Adrenal gland (tissue), 5 donors: ENCODE measurements at regions not wholly inside any gene's neighbourhood (a gene's known extent, or its start where the extent isn't known, plus 50 kb on each side); places are given as distances from the start of the nearest gene placed in this dataset.

ENCODE experiments used
- CTCF ChIP-seq, 6 experiments: fragments of 450-650 bp in 4 of 6; fragments of 200-600 bp in 2 of 6; sonication (generic) in 1 of 6; IDR thresholded peaks; 1 replicate in 5 of 6; 2 replicates in 1 of 6; pipeline versions ENCODE4 v1.5.1 to v1.8.0; 2016 to 2021; ENCODE audit warnings: antibody characterized with exemption in 6 of 6, mild to moderate bottlenecking in 2 of 6, moderate library complexity in 1 of 6
- POLR2A ChIP-seq, 2 donors: fragments of 450-650 bp; IDR thresholded peaks; one replicate each; pipeline ENCODE4 v1.6.1; 2017; ENCODE audit warnings: antibody characterized with exemption in 2 of 2, mild to moderate bottlenecking in 2 of 2, moderate library complexity in 1 of 2
- donor health status: DM: no; HTN: no; CAD: no.

- no peak for TF ChIP-seq CTCF (IDR thresholded peaks at IDR 0.05)
- TF ChIP-seq POLR2A (IDR thresholded peaks at IDR 0.05) = no peak
Observed at GRCh38 chr4:28686618-28687017, 1826.0 kb downstream of the STIM2 start.
